Lower leg skin (tissue), 3 donors: ENCODE measurements at regions not wholly inside any gene's neighbourhood (a gene's known extent, or its start where the extent isn't known, plus 50 kb on each side); places are given as distances from the start of the nearest gene placed in this dataset.

Experiments
- CTCF ChIP-seq, 3 donors: fragments of 450-650 bp; IDR thresholded peaks; one replicate each; pipeline ENCODE4 v1.5.1; 2016; ENCODE audit warnings: antibody characterized with exemption in 3 of 3, mild to moderate bottlenecking in 3 of 3, moderate library complexity in 2 of 3
- POLR2A ChIP-seq, 2 donors: fragments of 450-650 bp; IDR thresholded peaks; one replicate each; pipeline ENCODE4 v1.6.1; 2016 to 2017; ENCODE audit warnings: antibody characterized with exemption in 2 of 2, mild to moderate bottlenecking in 1 of 2, moderate library complexity in 1 of 2

GRCh38 chr2:58800881-58801280 is 559.8 kb upstream of the FANCL start:
- TF ChIP-seq CTCF (IDR thresholded peaks at IDR 0.05), result no peak
- TF ChIP-seq POLR2A (IDR thresholded peaks at IDR 0.05), result no peak
